ENCODE measurements at regions not wholly inside any gene's neighbourhood (a gene's known extent, or its start where the extent isn't known, plus 50 kb on each side); places are given as distances from the start of the nearest gene placed in this dataset.
"Not testable (repeated sequence)": the region's sequence is repeated elsewhere in the genome, so short reads cannot be mapped to it uniquely, and the experiment has no call there.

- 17% methylated on average over 1 of the region's 1 CpG for WGBS
- H3K27me3 ChIP-seq (replicated peaks; ENCODE audit: insufficient read depth): no peaks in the 10 kb centered on the region
- H3K4me3 ChIP-seq: no peak overlapping the region
- no peak for TF ChIP-seq POLR2AphosphoS5 (IDR thresholded peaks at IDR 0.05)
- TF ChIP-seq, protein P1, sequence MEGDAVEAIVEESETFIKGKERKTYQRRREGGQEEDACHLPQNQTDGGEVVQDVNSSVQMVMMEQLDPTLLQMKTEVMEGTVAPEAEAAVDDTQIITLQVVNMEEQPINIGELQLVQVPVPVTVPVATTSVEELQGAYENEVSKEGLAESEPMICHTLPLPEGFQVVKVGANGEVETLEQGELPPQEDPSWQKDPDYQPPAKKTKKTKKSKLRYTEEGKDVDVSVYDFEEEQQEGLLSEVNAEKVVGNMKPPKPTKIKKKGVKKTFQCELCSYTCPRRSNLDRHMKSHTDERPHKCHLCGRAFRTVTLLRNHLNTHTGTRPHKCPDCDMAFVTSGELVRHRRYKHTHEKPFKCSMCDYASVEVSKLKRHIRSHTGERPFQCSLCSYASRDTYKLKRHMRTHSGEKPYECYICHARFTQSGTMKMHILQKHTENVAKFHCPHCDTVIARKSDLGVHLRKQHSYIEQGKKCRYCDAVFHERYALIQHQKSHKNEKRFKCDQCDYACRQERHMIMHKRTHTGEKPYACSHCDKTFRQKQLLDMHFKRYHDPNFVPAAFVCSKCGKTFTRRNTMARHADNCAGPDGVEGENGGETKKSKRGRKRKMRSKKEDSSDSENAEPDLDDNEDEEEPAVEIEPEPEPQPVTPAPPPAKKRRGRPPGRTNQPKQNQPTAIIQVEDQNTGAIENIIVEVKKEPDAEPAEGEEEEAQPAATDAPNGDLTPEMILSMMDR (IDR thresholded peaks at IDR 0.05): peak in 3 of 4 experiments; percentile 43 to 66 (median 62)
- no peaks in the 10 kb centered on the region for H3K36me3 ChIP-seq
- no peaks in the 10 kb centered on the region for H3K9me3 ChIP-seq
- H3K4me1 ChIP-seq (replicated peaks): no peaks in the 10 kb centered on the region
- intact Hi-C loops (cut with DNase I): loop anchor here (1.0 to 10.0 kb wide), 4 partner anchors 49 to 259 kb away; no protein-coding TSS in a partner anchor
- H3K27ac ChIP-seq: no peak overlapping the region
- DNase-seq (ENCODE audit: low spot score): no peak
Measured at GRCh38 chr4:56575820-56576429, 70.3 kb downstream of the ARL9 start.

- H3K4me3 ChIP-seq; H3K4me1 ChIP-seq (replicated peaks); H3K36me3 ChIP-seq; intact Hi-C loops (cut with DNase I); DNase-seq (ENCODE audit: low spot score); H3K27me3 ChIP-seq (replicated peaks; ENCODE audit: insufficient read depth); H3K27ac ChIP-seq; H3K9me3 ChIP-seq: not testable (repeated sequence)
- WGBS: 52% methylated on average over 39 of the region's 41 CpGs
Measured at GRCh38 chr4:56592417-56592816, 86.8 kb downstream of the ARL9 start.

Data from prostate gland (tissue), 2 donors.